ENCODE measurements at regions not wholly inside any gene's neighbourhood (a gene's known extent, or its start where the extent isn't known, plus 50 kb on each side); places are given as distances from the start of the nearest gene placed in this dataset.

DNA sequence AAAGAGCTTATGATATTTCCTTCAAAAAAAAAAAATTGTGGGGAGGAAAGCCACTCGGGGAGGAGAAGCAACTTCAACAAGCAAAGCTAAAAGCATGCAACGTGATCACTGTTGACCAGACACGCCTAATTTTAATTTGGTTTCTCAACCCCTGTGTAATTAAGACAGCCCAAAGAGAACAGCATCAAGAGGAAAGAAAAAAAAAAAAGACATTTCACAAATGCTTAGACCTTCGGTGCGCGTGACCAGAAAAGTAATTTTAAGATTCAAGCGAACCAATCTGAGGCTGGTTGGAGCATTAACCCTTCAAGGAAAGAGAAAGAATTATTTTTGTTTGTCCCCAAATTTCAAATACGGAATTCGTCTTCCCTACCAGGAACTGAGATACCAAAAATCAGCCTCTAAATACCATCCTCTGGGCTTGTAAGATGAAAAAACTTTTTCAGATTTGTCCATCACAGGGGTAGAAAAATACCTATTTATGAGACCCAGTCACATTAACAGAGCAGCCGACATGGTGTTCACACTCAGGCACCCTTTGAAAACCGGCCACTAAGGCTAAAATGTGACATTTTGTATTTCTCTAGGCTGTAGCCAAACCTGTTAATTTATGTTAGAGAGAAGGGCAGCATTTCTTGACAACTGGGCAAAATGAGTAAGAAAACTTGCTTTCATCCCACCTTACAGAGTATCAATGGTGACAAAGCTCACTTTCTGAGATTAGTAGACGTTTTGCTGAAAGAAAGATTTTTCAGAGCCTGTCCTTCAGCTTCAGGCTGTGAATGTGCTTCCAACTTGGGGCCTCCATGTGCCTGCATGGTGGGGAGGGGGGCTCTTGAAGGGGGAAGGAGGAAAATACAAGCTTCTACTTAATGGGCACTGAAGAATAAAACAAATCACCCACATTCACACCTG is 179.9 kb upstream of the KLF14 start:
- no peak for DNase-seq

DNA sequence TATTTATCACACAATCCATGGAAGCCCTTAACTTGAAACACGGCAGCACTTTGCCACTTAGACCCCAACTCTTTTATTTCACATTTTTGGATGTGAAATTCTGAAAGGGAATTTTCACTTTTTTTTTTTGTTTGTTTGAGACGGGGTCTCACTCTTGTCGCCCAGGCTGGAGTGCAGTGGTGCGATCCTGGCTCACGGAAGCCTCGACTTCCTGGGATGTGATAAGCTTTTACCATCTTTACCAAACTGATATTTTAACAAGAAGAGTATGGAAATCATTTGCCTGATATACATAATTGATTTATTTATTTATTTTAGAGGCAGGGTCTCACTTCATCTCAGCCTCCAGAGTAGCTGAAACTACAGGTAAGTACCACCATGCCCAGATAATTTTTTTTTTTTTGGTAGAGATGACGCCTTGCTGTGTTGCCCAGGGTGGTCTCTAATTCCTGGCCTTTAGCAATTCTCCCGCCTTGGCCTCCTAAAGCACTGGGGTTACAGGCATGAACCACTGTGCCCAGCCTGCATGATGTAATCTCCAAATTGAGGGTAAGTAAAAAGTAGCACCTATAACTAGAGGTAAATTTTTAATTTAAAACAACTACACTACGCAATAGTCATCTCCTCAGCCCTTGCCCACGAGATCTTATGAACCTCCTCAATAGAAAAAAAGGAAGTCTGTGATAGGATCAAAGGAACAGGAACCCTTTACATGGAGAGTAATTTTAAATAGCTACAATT is 180.7 kb upstream of the KLF14 start:
- DNase-seq: no peak

- no peak for DNase-seq
These were observed 183.7 kb upstream of the KLF14 start for GRCh38 chr7:130917669-130918128.

DNA sequence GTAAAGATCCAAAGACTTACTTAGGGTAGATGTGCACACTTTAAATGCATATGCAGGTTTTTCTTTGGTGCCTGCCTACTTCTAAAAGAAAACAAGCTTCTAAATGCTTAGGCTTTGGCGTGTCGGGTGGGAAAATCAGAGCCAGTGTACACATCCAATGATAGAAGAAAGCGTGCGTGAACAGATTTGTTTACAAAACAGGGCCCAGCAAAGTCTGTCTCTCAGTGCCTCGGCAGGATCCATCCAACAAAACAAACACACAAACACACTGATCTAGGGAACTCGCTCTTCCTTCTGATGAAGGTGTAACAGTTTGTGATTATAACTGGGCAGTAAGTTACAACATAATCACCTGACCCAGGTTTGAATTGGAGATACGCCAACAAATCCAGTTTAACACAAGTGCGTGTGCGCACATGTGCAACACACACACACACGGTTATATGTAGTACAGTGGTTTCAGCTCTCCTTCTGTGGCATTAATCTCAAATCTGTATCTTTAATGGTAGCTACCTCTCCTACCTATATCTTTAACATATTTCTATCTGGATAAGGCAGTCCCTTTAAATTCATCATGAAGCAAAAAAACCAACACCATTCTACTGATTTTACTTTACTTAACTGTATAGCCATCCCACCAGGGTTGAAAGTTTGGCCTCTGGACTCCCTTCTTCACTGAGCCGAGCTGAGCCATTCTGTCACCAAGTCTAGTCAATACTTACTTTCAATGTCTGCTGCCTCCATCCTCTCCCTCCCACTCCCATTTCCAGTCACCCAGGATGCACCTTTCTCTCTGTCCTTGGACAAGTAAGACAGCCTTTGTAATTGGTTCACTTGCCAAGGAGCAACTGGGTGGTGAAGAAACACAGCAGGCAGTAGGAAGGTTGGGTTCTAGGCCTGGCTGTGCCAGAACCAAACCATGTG is 184.4 kb upstream of the KLF14 start:
- DNase-seq: no peak

DNA sequence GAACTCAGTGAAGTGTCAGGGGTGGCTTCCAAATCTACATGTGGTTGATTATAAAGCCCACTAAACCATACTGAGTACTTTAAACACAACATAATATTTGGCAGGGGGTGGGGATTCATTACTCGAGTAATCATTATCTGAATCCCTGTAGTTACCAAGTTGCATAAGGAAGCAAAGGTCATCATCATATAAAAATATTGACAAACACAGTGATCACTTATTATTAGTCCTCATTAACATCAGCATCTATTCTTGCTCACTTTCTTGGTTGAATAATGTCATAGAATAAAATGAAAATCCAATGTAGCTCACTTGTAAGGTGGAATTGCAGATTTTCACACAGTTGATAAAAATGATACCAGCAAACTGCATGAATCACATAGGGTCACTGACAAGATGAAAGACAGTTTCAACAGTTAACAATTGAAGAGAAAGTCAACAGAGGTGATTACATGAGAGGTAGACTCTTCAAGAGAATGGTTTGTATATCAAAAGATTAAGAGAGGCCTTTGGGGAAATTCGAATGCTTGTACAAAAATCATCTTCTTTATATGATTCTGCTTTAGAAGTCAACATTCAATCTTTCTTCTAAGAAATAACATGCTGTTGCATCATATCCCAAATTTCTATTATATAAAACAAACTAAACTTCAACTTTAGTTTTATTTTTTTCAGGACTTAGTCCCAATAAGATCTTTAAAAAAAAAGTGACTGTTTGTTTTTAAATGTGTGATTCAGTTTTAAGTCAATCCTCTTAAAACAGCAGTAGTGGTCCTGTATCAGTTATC is 185.5 kb upstream of the KLF14 start:
- no peak for DNase-seq

DNA sequence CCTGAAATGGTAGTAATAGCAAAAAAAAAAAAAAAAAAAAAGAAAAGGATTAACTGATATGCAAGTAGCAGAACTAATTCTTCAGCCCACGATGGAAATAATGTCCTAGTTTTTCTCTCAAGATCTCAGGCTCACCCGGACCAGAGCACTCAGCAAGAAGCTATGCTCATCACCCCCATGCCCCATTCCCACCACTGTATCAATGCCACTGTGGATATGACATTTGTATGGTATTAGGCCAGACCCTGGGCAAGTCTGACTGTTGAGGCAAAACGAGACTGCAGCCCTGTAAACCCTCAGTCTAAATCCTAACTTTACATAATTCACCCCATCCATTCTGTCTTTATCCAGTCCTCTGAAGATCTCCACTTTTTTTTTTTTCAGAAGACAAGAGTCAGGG is 186.1 kb upstream of the KLF14 start:
- no peak for DNase-seq

GRCh38 chr7:130921391-130922180 is 187.6 kb upstream of the KLF14 start:
- no peak for DNase-seq

GRCh38 chr7:130922206-130923112 is 188.5 kb upstream of the KLF14 start:
- no peak for DNase-seq

GRCh38 chr7:130923365-130923764 is 189.4 kb upstream of the KLF14 start:
- DNase-seq: no peak

DNA sequence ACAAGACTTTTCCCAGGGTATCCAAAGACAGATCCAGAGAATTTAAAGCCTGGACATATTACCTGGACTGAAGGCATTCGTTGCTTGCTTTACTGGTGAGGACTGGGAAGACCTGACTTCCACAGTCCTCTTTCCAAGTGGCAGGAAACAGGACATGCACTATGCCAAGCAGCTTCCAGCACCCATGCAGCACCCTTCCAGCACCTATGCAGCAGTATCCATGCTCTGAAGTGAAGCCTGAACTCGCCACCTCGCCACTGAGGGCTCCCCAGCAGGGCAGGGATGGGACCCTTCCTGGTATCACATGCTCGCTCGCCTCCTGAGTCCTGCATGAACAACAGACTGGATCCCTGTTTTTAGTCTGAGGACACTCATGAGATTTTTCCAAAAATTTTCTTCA is 189.9 kb upstream of the KLF14 start:
- no peak for DNase-seq

GRCh38 chr7:130925136-130925794 is 191.3 kb upstream of the KLF14 start:
- no peak for DNase-seq

DNA sequence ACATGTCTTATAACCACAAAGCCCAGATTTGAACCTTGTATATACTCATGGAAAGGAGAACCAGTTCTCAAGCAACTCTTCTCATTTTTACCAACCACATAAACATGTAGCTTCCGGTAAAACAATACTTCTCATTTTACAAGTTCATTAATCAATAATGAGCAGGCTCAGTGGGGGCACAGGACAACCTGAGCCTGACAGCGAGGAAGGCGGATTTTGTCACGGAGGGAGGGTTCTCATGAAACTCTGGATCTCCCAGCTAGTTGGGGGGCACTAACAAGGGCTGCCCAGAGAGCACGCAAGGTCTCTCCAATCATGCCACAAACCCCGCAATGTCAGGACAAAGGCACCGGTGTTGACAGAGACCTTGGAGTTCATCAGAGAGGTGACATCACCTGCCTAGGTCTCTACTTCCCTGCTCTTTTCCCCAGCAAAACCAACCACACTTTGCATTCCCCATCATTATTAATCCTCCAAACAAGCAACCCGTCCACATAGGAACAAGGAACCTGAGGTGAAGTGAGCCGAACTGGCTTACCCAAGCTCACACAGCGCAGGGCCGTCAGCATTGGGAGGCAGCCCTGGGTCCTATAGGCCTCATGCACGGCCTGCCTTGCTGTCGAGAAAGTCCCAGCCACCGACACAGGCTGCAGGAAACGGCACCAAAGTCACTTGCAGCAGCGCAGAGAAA is 192.1 kb upstream of the KLF14 start:
- DNase-seq: peak; percentile 66

DNA sequence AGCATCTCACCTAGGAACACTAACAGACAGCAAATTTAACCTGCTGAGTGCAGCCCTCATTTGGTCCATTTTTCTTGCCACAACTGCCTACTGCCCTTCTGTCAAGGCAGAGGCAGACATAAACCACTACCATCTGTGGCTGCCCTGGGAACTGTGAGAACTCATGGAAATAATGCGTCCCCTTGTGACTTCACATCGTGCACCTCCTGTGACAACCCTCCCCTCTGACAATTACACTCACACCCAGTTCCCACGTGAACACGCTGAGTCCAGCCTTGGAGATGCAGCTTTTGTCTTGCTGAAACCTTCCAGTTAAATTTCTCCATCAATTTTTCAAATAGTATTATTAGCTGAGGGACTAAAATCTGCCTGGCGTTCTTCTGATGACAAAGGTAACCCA is 193.1 kb upstream of the KLF14 start:
- no peak for DNase-seq

- DNase-seq: no peak
These were observed 193.6 kb upstream of the KLF14 start for GRCh38 chr7:130927564-130927963.

DNA sequence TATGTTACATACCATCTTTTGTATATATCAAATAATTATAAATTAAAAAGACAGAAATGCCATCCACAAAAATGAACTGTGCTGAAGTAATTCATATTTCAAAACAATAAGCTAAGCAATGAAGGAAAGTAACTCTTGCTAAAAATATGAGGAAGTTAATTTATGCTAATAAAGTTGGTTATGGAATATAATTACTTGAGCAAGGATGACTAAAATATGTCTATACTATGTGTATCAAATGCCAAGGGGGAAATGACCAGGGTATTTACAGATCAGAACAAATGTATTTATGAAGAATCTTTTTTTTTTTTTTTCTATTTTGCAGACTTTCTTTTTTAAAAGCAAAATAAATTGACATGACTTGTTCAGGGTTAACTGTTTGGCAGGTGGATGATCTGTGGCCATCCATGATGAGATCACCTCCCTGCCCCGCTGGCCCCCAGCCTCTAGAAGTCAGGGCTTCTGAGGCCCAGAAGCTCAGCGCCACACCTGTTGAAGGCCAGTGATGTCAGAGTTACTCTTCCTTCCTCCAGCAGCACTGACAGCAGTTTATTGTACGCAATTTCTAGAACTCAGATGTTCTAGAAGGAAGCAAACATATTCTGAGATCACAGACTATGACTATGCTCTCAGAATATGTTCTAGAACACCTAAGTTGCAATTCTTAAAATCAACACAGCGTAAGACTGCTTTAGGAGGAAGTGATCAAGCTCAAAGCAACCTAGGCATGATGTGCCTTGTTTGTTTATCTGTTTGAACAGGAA is 196.1 kb upstream of the KLF14 start:
- DNase-seq: peak; percentile 77

DNA sequence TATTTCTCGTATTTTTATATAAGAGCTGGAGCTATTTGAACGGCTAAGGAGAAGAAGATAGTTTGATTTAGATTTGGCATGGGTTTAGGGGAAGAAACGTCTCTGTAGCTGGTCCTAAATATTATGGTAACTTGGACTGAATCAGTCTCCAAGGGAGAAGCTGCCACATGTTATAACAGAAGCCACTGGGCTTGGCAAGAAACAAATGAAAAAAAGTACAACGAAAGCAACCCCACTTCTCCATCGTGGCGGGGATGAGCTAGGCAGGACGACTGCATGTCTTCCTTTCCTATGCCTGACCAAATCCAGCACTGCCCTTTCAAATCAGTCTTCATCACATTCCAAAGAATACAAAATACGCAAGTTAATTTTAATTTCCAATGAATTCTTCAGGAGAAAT is 196.7 kb upstream of the KLF14 start:
- no peak for DNase-seq

- DNase-seq: no peak
These were observed 197.4 kb upstream of the KLF14 start for GRCh38 chr7:130931423-130931822.

- DNase-seq: no peak
These were observed 198.1 kb upstream of the KLF14 start for GRCh38 chr7:130932088-130932487.
